ENCODE measurements at regions not wholly inside any gene's neighbourhood (a gene's known extent, or its start where the extent isn't known, plus 50 kb on each side); places are given as distances from the start of the nearest gene placed in this dataset.

DNA sequence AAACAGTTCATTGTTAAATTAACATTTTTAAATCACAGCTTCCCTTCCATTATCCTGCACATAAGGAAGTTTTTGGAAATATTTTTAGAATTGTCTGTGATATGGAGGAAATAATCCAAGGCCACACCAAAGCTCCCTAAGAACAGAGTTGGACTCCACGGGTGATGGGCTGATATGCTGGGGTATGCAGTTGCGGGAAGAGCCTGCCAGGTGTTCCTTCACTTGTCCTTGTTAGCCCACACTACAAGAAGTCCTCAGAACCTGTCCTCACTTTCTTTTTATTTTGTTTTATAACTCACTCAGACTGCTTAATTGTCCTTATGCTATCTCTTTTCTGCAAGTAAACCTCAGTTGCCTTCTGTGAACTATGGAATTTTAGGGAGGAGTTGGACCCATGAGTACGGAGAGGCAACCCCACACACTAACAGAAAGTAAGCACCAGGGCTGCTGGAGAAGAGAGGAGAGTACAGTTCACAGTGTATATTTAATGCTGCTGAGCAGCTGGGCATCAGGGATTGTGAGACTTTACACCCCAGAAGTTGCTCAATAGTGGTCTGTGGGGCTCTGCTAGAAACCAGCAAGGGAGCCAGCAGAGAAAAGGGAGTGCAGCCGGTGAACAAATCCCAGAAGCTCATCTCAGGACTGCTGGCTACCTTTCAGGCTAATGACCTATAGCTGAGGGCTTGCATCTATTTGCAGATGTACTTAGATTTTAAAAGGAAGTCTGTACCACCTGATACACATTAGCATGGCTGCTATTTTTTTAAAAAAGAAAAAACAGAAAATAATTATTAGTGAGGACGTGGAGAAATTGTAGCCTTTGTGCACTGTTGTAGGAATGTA lies 64.6 kb upstream of the FOXN2 start:
- H3K4me3 ChIP-seq (ENCODE audit: low read depth, low read length) = peak overlapping the region; percentile 18
- H3K9me3 ChIP-seq (ENCODE audit: control insufficient read depth, insufficient read depth, low read length) = no peaks in the 10 kb centered on the region
- TF ChIP-seq, protein P1, sequence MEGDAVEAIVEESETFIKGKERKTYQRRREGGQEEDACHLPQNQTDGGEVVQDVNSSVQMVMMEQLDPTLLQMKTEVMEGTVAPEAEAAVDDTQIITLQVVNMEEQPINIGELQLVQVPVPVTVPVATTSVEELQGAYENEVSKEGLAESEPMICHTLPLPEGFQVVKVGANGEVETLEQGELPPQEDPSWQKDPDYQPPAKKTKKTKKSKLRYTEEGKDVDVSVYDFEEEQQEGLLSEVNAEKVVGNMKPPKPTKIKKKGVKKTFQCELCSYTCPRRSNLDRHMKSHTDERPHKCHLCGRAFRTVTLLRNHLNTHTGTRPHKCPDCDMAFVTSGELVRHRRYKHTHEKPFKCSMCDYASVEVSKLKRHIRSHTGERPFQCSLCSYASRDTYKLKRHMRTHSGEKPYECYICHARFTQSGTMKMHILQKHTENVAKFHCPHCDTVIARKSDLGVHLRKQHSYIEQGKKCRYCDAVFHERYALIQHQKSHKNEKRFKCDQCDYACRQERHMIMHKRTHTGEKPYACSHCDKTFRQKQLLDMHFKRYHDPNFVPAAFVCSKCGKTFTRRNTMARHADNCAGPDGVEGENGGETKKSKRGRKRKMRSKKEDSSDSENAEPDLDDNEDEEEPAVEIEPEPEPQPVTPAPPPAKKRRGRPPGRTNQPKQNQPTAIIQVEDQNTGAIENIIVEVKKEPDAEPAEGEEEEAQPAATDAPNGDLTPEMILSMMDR (IDR thresholded peaks at IDR 0.05; ENCODE audit: low read depth, low read length) = no peak
- ChIA-PET POLR2A (no interaction called here), CTCF (no interaction called here)
- H3K27me3 ChIP-seq (ENCODE audit: control insufficient read depth, insufficient read depth, low read length) = no peaks in the 10 kb centered on the region
- H3K27ac ChIP-seq (ENCODE audit: low read depth, low read length) = peak overlapping the region; percentile 84
- peak; percentile 52 for DNase-seq (ENCODE audit: low read depth, low spot score)

DNA sequence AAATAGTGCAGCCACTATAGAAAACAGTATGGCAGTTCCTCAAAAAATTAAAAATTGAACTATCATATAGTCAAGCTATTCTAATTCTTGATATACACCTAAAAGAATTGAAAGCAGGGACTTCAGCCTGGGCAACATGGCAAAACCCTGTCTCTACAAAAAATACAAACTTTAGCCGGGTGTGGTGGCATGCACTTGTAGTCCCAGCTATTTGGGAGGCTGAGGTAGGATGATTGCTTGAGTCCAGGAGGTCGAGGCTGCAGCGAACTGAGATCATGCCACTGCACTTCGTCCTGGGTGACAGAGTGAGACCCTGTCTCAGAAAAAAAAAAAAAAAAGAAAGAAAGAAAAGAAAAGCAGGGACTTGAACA lies 64.0 kb upstream of the FOXN2 start:
- Histone ChIP-seq H3K27me3 (ENCODE audit: control insufficient read depth, insufficient read depth, low read length) (no peaks in the 10 kb centered on the region), H3K27ac (ENCODE audit: low read depth, low read length) (no peak overlapping the region), H3K9me3 (ENCODE audit: control insufficient read depth, insufficient read depth, low read length) (no peaks in the 10 kb centered on the region), H3K4me3 (ENCODE audit: low read depth, low read length) (no peak overlapping the region)
- CTCF ChIA-PET = no interaction called here
- TF ChIP-seq, protein P1 (IDR thresholded peaks at IDR 0.05; ENCODE audit: low read depth, low read length) = no peak
- DNase-seq (ENCODE audit: low read depth, low spot score) = no peak
- POLR2A ChIA-PET = no interaction called here

DNA sequence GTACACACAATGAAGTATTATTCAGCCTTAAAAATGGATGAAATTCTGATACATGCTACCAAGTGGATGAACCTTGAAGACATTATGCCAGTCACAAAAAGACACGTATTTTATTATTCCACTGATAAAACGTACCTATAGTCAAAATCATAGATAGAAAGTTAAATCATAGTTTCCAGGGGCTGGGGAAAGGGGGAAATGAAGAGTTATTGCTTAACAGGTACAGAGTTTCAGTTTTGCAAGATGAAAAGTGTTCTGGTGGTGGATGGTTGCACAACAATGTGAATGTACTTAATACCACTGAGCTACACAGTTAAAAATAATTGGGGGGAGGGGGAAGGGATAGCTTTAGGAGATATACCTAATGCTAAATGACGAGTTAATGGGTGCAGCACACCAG lies 63.5 kb upstream of the FOXN2 start:
- DNase-seq (ENCODE audit: low read depth, low spot score) = no peak

DNA sequence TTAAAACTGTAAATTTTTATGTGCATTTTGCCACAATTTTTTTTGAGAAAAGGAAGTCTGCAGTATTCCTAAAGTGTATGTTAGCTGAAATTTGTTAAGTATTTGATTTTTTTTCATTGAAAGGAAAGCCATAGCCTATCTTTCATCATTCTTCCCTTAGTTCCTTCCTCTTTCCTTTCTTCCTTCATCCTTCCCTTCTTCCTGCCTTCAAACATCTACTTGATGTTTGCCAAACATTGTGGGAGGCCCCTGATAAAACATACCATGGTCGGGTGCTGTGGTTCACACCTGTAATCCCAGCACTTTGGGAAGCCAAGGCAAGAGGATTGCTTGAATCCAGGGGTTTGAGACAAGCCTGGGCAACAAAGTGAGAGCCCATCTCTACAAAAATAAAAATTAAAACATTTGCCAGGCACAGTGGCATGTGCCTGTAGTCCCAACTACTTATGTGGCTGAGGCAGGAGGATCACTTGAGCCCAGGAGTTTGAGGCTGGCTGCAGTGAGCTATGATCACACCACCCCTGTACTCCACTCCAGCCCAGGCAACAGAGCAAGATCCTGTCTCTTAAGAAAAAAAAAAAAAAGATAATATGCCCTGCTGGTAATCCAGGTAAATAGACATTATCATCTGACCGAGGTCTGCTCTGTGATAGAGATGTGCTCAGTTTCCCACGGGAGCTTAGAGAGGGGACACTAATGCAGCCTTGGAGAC lies 62.9 kb upstream of the FOXN2 start:
- TF ChIP-seq, protein P1 (IDR thresholded peaks at IDR 0.05; ENCODE audit: low read depth, low read length) = no peak
- Histone ChIP-seq H3K9me3 (ENCODE audit: control insufficient read depth, insufficient read depth, low read length) (no peaks in the 10 kb centered on the region), H3K4me3 (ENCODE audit: low read depth, low read length) (no peak overlapping the region), H3K27ac (ENCODE audit: low read depth, low read length) (no peak overlapping the region), H3K27me3 (ENCODE audit: control insufficient read depth, insufficient read depth, low read length) (no peaks in the 10 kb centered on the region)
- ChIA-PET POLR2A (no interaction called here), CTCF (interaction anchor here (1.1 kb wide), 1 partner anchor 145 kb away, joined by 3 read pairs; no protein-coding TSS in a partner anchor)
- no peak for DNase-seq (ENCODE audit: low read depth, low spot score)

More for the DNA sequence above, 63.5 kb upstream of the FOXN2 start:
- H3K27ac ChIP-seq (ENCODE audit: low read depth, low read length) = no peak overlapping the region
- H3K4me3 ChIP-seq (ENCODE audit: low read depth, low read length) = no peak overlapping the region
- CTCF ChIA-PET = no interaction called here
- no peaks in the 10 kb centered on the region for H3K27me3 ChIP-seq (ENCODE audit: control insufficient read depth, insufficient read depth, low read length)
- TF ChIP-seq, protein P1 (IDR thresholded peaks at IDR 0.05; ENCODE audit: low read depth, low read length) = no peak
- POLR2A ChIA-PET = no interaction called here
- H3K9me3 ChIP-seq (ENCODE audit: control insufficient read depth, insufficient read depth, low read length) = no peaks in the 10 kb centered on the region

DNA sequence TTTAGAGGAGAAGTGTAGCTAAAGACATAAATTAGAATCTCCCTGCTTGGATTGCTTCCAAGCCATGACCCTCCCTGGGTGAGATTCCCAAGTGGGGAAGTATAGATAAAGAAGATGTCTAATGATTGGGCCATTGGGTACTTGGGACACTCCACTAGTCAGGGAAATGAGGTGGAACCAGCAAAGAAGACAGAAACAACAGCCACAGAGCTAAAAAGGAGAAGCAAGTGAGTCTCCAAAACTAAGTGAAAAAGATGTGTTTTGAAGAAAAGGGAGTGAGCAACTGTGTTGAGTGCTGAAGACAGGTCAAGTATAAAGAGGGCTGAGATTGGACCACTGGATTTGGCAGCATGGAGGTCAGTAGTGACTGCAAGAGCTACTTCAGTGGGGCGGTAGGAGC lies 61.2 kb upstream of the FOXN2 start:
- H3K27me3 ChIP-seq (ENCODE audit: control insufficient read depth, insufficient read depth, low read length) = no peaks in the 10 kb centered on the region
- no peak for DNase-seq (ENCODE audit: low read depth, low spot score)
- POLR2A ChIA-PET = no interaction called here
- H3K9me3 ChIP-seq (ENCODE audit: control insufficient read depth, insufficient read depth, low read length) = no peaks in the 10 kb centered on the region
- TF ChIP-seq, protein P1 (IDR thresholded peaks at IDR 0.05; ENCODE audit: low read depth, low read length) = no peak
- H3K4me3 ChIP-seq (ENCODE audit: low read depth, low read length) = no peak overlapping the region
- no peak overlapping the region for H3K27ac ChIP-seq (ENCODE audit: low read depth, low read length)
- CTCF ChIA-PET = interaction anchor here (0.6 kb wide), 1 partner anchor 125 kb away, joined by 4 read pairs; no protein-coding TSS in a partner anchor
